ENCODE measurements at regions not wholly inside any gene's neighbourhood (a gene's known extent, or its start where the extent isn't known, plus 50 kb on each side); places are given as distances from the start of the nearest gene placed in this dataset.

GRCh38 chr14:43983721-43984120, 523.4 kb downstream of the FSCB start:
- no peaks in the 10 kb centered on the region for H3K36me3 ChIP-seq (replicated peaks in 1 of 2; ENCODE audit: control extremely low read depth in 1 of 2, control insufficient read depth in 1 of 2, extremely low read depth in 1 of 2, insufficient read depth in 2 of 2, low read length in 1 of 2)
- H3K27me3 Mint-ChIP-seq = no peaks in the 10 kb centered on the region

GRCh38 chr14:43981135-43981768, 525.8 kb downstream of the FSCB start:
- H3K27me3 ChIP-seq (replicated peaks in 1 of 4; ENCODE audit: control extremely low read depth in 1 of 4, control insufficient read depth in 3 of 4, insufficient read depth in 4 of 4, low read length in 3 of 4) = no peaks in the 10 kb centered on the region
- no peak overlapping the region for H3K4me3 ChIP-seq (ENCODE audit: control extremely low read depth in 1 of 5, extremely low read depth in 1 of 5, insufficient read depth in 1 of 5, low read depth in 2 of 5, low read length in 4 of 5)
- H4K20me1 ChIP-seq (ENCODE audit: control insufficient read depth, insufficient read depth, low read length, poor library complexity, severe bottlenecking) = no peaks in the 10 kb centered on the region
- peaks cover 0 to 2% (median 0%) of the 10 kb centered on the region in 3 donors for H3K9me3 ChIP-seq (ENCODE audit: control extremely low read depth in 1 of 3, control insufficient read depth in 2 of 3, insufficient read depth in 1 of 3, low read length in 2 of 3)
- H3K9ac ChIP-seq (ENCODE audit: low read length) = no peak overlapping the region
- intact Hi-C loops (cut with micrococcal nuclease) = no loop called here
- H3K79me2 ChIP-seq (ENCODE audit: control insufficient read depth, insufficient read depth, low read length) = no peaks in the 10 kb centered on the region
- no peak for ATAC-seq (ENCODE audit: low read depth)
- TF ChIP-seq CTCF (IDR thresholded peaks at IDR 0.05) = no peak
- TF ChIP-seq EZH2 (IDR thresholded peaks at IDR 0.05; ENCODE audit: borderline replicate concordance, insufficient read depth, low read depth, low read length, poor library complexity, severe bottlenecking) = no peak
- 100% methylated on average over 1 of the region's 3 CpGs for WGBS (ENCODE audit: insufficient coverage)
- H3K27me3 Mint-ChIP-seq = no peaks in the 10 kb centered on the region
- DNase-seq = no peak
- H3K4me2 ChIP-seq (replicated peaks; ENCODE audit: low read depth, low read length, poor library complexity, severe bottlenecking) = no peak overlapping the region
- no peaks in the 10 kb centered on the region for H3K4me1 Mint-ChIP-seq
- no peak overlapping the region for H3K4me3 Mint-ChIP-seq
- POLR2A ChIA-PET = no interaction called here
- no peak overlapping the region for H3K27ac Mint-ChIP-seq
- no peaks in the 10 kb centered on the region for H3K36me3 ChIP-seq (replicated peaks in 1 of 2; ENCODE audit: control extremely low read depth in 1 of 2, control insufficient read depth in 1 of 2, extremely low read depth in 1 of 2, insufficient read depth in 2 of 2, low read length in 1 of 2)
- no peak overlapping the region for H2AFZ ChIP-seq (ENCODE audit: insufficient read depth, low read depth, low read length, poor library complexity, severe bottlenecking)
- CTCF ChIA-PET = no interaction called here
- no peaks in the 10 kb centered on the region for H3K4me1 ChIP-seq (ENCODE audit: control insufficient read depth in 2 of 2, insufficient read depth in 2 of 2, low read length in 2 of 2)
- peaks cover 2% of the 10 kb centered on the region for H3K9me3 Mint-ChIP-seq (ENCODE audit: insufficient read depth)
- H3K27ac ChIP-seq (ENCODE audit: low read length in 2 of 2) = no peak overlapping the region

More at GRCh38 chr14:43983721-43984120, 523.4 kb downstream of the FSCB start:
- Histone ChIP-seq H3K4me1 (ENCODE audit: control insufficient read depth in 2 of 2, insufficient read depth in 2 of 2, low read length in 2 of 2) (no peaks in the 10 kb centered on the region), H4K20me1 (ENCODE audit: control insufficient read depth, insufficient read depth, low read length, poor library complexity, severe bottlenecking) (no peaks in the 10 kb centered on the region), H3K27ac (ENCODE audit: low read length in 2 of 2) (no peak overlapping the region), H3K27me3 (replicated peaks in 1 of 4; ENCODE audit: control extremely low read depth in 1 of 4, control insufficient read depth in 3 of 4, insufficient read depth in 4 of 4, low read length in 3 of 4) (no peaks in the 10 kb centered on the region), H3K4me2 (replicated peaks; ENCODE audit: low read depth, low read length, poor library complexity, severe bottlenecking) (no peak overlapping the region), H3K9ac (ENCODE audit: low read length) (no peak overlapping the region), H3K9me3 (ENCODE audit: control extremely low read depth in 1 of 3, control insufficient read depth in 2 of 3, insufficient read depth in 1 of 3, low read length in 2 of 3) (peaks cover 0 to 2% (median 0%) of the 10 kb centered on the region in 3 donors), H2AFZ (ENCODE audit: insufficient read depth, low read depth, low read length, poor library complexity, severe bottlenecking) (no peak overlapping the region), H3K79me2 (ENCODE audit: control insufficient read depth, insufficient read depth, low read length) (no peaks in the 10 kb centered on the region), H3K4me3 (ENCODE audit: control extremely low read depth in 1 of 5, extremely low read depth in 1 of 5, insufficient read depth in 1 of 5, low read depth in 2 of 5, low read length in 4 of 5) (no peak overlapping the region)
- peaks cover 2% of the 10 kb centered on the region for H3K9me3 Mint-ChIP-seq (ENCODE audit: insufficient read depth)
- 100% methylated on average over 4 of the region's 8 CpGs for WGBS (ENCODE audit: insufficient coverage)
- ChIA-PET POLR2A (no interaction called here), CTCF (no interaction called here)
- no peak for DNase-seq
- H3K27ac Mint-ChIP-seq = no peak overlapping the region
- no peaks in the 10 kb centered on the region for H3K4me1 Mint-ChIP-seq
- TF ChIP-seq CTCF (IDR thresholded peaks at IDR 0.05) = no peak
- TF ChIP-seq EZH2 (IDR thresholded peaks at IDR 0.05; ENCODE audit: borderline replicate concordance, insufficient read depth, low read depth, low read length, poor library complexity, severe bottlenecking) = no peak
- H3K4me3 Mint-ChIP-seq = no peak overlapping the region
- intact Hi-C loops (cut with micrococcal nuclease) = no loop called here
- ATAC-seq (ENCODE audit: low read depth) = no peak

Data from B cell (primary cell).